H1 (cell line): ENCODE measurements at regions not wholly inside any gene's neighbourhood (a gene's known extent, or its start where the extent isn't known, plus 50 kb on each side); places are given as distances from the start of the nearest gene placed in this dataset.

Experiments used
- CHD1 ChIP-seq: IDR thresholded peaks from 2 replicates; pipeline ENCODE4 v1.6.1; 2012; ENCODE audit warnings: low read depth, low read length, improper control_type of control experiment
- EP300 ChIP-seq, 2 experiments: IDR thresholded peaks; 1 replicate in 1 of 2; 2 replicates in 1 of 2; pipeline ENCODE4 v1.6.1; 2011 to 2012; ENCODE audit warnings: low read depth in 2 of 2, low read length in 2 of 2, mild to moderate bottlenecking in 2 of 2, borderline replicate concordance in 1 of 2, inconsistent platforms in 1 of 2, moderate library complexity in 1 of 2
- JUN ChIP-seq: IDR thresholded peaks from 2 replicates; pipeline ENCODE4 v1.6.1; 2011; ENCODE audit warnings: low read depth, mild to moderate bottlenecking, improper control_type of control experiment, low read length
- KDM5A ChIP-seq: fragments of 200-600 bp; IDR thresholded peaks from 2 replicates; pipeline ENCODE4 v1.7.1; 2012; ENCODE audit warnings: mild to moderate bottlenecking, low read length, inconsistent platforms, mixed read lengths
- NRF1 ChIP-seq: IDR thresholded peaks from 2 replicates; pipeline ENCODE4 v1.6.1; 2011; ENCODE audit warnings: mild to moderate bottlenecking, low read depth, low read length, improper control_type of control experiment
- POLR2AphosphoS5 ChIP-seq: IDR thresholded peaks from 2 replicates; pipeline ENCODE4 v1.6.1; 2011; ENCODE audit warnings: low read depth, low read length
- RNF2 ChIP-seq: fragments of 200-900, 300-1000 bp; sonication (generic); IDR thresholded peaks from 2 replicates; pipeline ENCODE4 v1.7.1; 2016; ENCODE audit warnings: borderline replicate concordance, low read depth, mild to moderate bottlenecking, antibody characterized with exemption, low read length; ENCODE audit not compliant: poor library complexity, severe bottlenecking; ENCODE audit errors: missing control alignments
- SIN3A ChIP-seq, 2 experiments: IDR thresholded peaks in 1 of 2; conservative IDR thresholded peaks in 1 of 2; 2 replicates each; pipeline ENCODE4 v1.6.1; 2011 to 2012; ENCODE audit warnings: low read length in 2 of 2, improper control_type of control experiment in 1 of 2, low read depth in 1 of 2, mild to moderate bottlenecking in 1 of 2
- SUZ12 ChIP-seq: fragments of 200-600 bp; sonication (generic); IDR thresholded peaks from 2 replicates; pipeline ENCODE4 v1.6.1; 2012; ENCODE audit warnings: mild to moderate bottlenecking, inconsistent platforms, low read length, moderate library complexity, mixed read lengths
- TEAD4 ChIP-seq: IDR thresholded peaks from 2 replicates; pipeline ENCODE4 v1.6.1; 2012; ENCODE audit warnings: low read depth, low read length, inconsistent platforms, mixed read lengths
- ZNF274 ChIP-seq: IDR thresholded peaks from 2 replicates; pipeline ENCODE4 v1.7.0; 2012; ENCODE audit warnings: low read length, borderline replicate concordance; ENCODE audit errors: extremely low read depth
- TF ChIP-seq, protein P1 (sequence below): fragments of 300-600 bp; sonication (generic); IDR thresholded peaks from 2 replicates; pipeline ENCODE4 v1.7.1; 2012; ENCODE audit warnings: low read length, moderate library complexity, mild to moderate bottlenecking, inconsistent platforms; ENCODE audit not compliant: insufficient replicate concordance

- TF ChIP-seq, protein P1, sequence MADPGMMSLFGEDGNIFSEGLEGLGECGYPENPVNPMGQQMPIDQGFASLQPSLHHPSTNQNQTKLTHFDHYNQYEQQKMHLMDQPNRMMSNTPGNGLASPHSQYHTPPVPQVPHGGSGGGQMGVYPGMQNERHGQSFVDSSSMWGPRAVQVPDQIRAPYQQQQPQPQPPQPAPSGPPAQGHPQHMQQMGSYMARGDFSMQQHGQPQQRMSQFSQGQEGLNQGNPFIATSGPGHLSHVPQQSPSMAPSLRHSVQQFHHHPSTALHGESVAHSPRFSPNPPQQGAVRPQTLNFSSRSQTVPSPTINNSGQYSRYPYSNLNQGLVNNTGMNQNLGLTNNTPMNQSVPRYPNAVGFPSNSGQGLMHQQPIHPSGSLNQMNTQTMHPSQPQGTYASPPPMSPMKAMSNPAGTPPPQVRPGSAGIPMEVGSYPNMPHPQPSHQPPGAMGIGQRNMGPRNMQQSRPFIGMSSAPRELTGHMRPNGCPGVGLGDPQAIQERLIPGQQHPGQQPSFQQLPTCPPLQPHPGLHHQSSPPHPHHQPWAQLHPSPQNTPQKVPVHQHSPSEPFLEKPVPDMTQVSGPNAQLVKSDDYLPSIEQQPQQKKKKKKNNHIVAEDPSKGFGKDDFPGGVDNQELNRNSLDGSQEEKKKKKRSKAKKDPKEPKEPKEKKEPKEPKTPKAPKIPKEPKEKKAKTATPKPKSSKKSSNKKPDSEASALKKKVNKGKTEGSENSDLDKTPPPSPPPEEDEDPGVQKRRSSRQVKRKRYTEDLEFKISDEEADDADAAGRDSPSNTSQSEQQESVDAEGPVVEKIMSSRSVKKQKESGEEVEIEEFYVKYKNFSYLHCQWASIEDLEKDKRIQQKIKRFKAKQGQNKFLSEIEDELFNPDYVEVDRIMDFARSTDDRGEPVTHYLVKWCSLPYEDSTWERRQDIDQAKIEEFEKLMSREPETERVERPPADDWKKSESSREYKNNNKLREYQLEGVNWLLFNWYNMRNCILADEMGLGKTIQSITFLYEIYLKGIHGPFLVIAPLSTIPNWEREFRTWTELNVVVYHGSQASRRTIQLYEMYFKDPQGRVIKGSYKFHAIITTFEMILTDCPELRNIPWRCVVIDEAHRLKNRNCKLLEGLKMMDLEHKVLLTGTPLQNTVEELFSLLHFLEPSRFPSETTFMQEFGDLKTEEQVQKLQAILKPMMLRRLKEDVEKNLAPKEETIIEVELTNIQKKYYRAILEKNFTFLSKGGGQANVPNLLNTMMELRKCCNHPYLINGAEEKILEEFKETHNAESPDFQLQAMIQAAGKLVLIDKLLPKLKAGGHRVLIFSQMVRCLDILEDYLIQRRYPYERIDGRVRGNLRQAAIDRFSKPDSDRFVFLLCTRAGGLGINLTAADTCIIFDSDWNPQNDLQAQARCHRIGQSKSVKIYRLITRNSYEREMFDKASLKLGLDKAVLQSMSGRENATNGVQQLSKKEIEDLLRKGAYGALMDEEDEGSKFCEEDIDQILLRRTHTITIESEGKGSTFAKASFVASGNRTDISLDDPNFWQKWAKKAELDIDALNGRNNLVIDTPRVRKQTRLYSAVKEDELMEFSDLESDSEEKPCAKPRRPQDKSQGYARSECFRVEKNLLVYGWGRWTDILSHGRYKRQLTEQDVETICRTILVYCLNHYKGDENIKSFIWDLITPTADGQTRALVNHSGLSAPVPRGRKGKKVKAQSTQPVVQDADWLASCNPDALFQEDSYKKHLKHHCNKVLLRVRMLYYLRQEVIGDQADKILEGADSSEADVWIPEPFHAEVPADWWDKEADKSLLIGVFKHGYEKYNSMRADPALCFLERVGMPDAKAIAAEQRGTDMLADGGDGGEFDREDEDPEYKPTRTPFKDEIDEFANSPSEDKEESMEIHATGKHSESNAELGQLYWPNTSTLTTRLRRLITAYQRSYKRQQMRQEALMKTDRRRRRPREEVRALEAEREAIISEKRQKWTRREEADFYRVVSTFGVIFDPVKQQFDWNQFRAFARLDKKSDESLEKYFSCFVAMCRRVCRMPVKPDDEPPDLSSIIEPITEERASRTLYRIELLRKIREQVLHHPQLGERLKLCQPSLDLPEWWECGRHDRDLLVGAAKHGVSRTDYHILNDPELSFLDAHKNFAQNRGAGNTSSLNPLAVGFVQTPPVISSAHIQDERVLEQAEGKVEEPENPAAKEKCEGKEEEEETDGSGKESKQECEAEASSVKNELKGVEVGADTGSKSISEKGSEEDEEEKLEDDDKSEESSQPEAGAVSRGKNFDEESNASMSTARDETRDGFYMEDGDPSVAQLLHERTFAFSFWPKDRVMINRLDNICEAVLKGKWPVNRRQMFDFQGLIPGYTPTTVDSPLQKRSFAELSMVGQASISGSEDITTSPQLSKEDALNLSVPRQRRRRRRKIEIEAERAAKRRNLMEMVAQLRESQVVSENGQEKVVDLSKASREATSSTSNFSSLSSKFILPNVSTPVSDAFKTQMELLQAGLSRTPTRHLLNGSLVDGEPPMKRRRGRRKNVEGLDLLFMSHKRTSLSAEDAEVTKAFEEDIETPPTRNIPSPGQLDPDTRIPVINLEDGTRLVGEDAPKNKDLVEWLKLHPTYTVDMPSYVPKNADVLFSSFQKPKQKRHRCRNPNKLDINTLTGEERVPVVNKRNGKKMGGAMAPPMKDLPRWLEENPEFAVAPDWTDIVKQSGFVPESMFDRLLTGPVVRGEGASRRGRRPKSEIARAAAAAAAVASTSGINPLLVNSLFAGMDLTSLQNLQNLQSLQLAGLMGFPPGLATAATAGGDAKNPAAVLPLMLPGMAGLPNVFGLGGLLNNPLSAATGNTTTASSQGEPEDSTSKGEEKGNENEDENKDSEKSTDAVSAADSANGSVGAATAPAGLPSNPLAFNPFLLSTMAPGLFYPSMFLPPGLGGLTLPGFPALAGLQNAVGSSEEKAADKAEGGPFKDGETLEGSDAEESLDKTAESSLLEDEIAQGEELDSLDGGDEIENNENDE: no peak
- TF ChIP-seq NRF1: no peak
- TF ChIP-seq SIN3A (conservative IDR thresholded peaks at IDR 0.05 in 1 of 2, IDR thresholded peaks at IDR 0.05 in 1 of 2; ENCODE audit: low read depth in 1 of 2, low read length in 2 of 2): no peak
- no peak for TF ChIP-seq POLR2AphosphoS5
- no peak for TF ChIP-seq SUZ12
- TF ChIP-seq EP300 (IDR thresholded peaks at IDR 0.05; ENCODE audit: borderline replicate concordance in 1 of 2, low read depth in 2 of 2, low read length in 2 of 2): no peak
- no peak for TF ChIP-seq CHD1
- no peak for TF ChIP-seq JUN
- no peak for TF ChIP-seq ZNF274
- TF ChIP-seq RNF2: no peak
- TF ChIP-seq TEAD4: no peak
- no peak for TF ChIP-seq KDM5A
Measured at GRCh38 chr9:23413541-23413940, 412.5 kb downstream of the ELAVL2 start (continued).
